HG02938 (cell line): ENCODE measurements at regions not wholly inside any gene's neighbourhood (a gene's known extent, or its start where the extent isn't known, plus 50 kb on each side); places are given as distances from the start of the nearest gene placed in this dataset.

ENCODE experiments used
- ATAC-seq: cut with Tn5 transposase; IDR thresholded peaks from one replicate; pipeline ENCODE4 v1.9.1; 2021; ENCODE audit warnings: mild to moderate bottlenecking, moderate library complexity; ENCODE audit not compliant: unreplicated experiment

DNA sequence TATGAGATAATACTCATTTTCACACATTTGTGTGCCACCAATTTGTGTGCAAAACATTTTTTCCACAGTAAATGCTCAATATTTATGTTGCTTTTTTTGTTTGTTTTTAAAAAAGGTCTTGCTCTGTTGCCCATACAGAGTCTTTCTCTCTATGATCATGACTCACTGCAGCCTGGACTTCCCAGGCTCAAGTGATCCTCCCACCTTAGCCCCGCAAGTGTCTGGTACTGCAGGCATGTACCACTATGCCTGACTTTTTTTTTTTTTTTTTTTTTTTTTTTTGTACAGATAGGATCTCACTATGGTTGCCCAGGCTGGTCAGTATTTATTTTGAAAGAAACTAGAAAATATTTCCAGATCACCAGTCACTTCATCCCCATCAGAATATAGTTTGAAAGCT lies 297.8 kb upstream of the GYPC start:
- no peak for ATAC-seq

DNA sequence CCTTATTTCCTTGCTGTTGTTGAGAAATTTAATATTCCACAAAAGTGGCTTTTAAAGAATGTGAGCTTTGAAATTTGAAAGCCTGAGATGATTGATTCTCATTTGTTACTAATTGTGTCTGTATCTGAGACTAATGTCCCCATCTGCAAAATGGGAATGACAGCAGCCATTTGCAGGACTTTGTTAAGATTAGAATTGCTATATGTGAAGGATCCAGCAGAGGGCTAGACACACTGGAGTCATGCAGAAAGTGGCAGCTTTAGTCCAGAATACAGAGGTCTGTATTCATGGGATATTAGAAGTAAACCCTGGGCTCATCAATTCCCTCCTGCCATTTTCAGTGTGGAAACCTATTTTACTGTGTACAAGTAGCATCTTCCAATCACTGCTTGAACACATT lies 296.5 kb upstream of the GYPC start:
- ATAC-seq, result peak; percentile 53

DNA sequence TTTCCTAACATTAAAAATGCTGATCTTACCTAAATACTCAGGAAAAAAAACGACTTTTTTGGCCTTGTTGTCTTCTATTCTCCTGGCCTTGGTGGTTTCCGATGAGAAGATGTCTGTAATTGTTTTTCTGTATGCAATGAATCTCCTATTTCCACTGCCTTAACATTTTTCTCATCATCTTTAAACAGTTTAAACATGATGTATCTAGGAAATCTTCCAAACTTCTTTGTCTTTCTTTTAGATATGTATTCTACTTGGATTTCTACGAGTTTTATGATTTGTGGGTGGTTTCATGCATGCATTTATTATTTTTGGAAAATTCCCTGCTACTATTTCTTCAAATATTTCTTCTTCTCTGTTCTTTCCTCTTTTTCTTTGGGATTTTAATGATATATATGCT lies 288.6 kb upstream of the GYPC start:
- no peak for ATAC-seq

DNA sequence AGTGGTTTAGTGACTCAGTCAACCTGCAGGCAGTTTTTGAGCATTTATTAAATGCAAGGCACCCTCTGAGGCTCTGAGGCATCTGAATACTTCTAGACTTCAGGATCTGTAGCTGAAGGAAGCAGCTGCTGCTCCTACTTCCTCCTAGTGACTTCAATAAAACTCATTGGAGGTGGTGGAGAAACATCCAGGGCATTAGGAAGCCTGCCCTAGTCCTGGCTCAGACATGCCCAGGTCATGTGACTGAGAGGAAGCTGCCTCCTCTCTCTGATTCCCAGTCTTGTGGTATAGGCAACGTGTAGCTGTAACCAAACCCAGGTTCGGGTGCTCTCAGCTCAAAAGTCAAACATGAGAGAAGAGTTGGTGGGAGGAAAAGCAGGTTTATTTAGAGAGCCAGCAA lies 287.2 kb upstream of the GYPC start:
- ATAC-seq, result no peak

DNA sequence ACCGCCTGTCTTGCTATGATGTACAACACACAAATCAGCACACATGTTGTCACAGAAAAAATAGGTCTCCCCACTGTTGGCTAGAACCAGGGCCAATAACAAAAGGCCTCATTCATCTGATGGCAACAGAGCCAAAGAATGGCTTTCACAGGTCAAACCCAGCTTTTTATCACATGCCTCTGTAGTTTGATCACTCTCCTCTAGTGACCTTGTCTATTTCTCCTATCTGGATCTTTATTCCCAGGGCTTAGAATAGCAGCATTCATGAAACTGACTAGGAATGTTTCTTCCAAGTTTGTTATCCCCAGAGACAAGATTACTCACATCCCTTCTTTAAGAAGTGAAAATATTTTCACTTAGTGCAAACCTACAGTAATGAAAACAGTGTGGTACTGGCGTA lies 285.8 kb upstream of the GYPC start:
- no peak for ATAC-seq

DNA sequence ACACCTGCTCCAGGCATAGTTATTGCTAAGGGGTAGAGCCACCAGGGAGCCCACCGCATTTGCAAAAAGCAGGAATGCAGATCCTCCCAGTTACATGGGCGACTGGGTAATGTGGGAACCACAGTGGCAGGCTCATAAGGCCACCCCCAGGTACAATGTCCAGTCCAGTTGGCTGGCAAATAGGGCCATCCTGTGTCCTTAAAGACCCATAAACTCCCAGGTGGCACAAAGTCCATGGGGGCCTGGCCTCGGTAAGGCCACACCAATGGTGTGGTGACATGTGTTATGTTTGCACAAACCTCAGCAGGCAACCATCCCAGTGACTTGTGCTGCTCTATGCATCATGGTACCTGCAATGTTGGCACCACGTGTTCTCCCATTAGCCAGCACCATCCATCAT lies 283.6 kb upstream of the GYPC start:
- no peak for ATAC-seq

DNA sequence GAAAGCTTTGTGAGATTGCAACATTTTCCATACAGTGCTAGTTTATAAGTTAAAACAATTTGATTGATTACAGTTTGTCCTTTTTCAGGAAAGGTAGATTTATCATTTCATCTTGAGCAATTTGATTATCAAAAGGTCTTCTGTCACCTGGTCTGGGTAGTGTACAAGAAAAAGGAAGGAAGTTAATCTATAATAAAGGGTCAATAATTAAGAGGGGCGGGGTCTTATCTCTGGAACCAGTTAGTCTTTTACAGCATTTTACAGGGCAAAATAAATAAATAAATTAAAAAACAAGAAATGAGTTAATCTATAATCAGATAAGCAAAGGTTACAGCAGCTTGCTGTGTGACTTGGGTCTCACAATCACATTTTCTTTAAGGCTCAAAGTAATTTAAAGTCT lies 277.8 kb upstream of the GYPC start:
- ATAC-seq, result no peak

DNA sequence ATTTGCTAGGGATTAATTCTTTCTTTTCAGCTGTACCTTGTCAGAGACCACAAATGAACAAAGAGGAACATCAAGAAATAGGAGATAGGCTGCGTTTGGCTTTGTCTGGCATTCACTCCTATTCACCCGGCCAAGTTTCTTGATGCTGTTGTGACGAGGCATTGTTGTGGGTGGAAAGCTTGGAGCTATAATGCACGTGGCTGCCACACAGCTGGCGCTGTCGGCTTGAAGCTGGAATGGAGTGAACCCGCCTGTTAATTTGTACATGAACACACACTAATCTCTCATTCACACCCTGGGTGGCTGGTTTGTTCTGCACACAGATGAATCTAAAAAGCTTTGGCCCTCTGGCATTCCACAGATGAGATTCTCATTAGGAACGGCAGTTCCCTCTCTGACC lies 274.9 kb upstream of the GYPC start:
- ATAC-seq, result no peak

DNA sequence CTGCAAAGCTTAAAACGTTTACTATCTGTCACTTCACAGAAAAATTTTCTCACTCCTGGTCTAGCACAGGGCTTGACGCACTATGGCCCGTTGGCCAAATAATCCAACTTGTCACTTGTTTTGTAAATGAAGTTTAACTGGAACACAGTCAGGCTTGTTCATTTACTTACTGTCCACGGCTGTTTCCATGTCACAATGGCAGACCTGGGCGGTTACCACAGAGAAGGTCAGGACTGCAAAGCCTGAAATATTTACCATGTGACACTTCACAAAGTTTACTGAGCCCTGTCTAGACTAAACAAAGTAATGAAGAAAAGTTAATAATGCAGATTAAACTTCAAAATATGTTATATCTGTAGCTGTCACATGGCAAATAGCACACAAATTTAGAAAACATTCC lies 273.0 kb upstream of the GYPC start:
- no peak for ATAC-seq

DNA sequence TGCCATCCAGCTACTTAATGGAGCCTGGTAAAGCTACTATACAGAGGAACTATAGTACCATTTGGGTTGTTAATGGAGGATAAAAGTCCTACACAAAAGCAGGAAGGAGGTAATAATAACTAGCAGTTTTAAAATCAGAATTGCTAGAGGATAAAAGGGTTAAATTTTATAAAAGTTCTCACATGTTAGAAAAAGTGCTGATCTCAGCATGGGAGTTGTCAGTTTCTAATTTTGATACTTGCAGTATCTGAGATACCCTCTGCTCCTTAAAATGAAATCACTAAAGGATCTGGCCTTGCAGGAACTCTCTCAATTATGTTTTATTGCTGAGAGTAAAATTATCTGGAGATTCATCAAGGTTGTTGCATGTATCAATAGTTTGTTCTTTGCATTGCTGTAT lies 272.2 kb upstream of the GYPC start:
- no peak for ATAC-seq

DNA sequence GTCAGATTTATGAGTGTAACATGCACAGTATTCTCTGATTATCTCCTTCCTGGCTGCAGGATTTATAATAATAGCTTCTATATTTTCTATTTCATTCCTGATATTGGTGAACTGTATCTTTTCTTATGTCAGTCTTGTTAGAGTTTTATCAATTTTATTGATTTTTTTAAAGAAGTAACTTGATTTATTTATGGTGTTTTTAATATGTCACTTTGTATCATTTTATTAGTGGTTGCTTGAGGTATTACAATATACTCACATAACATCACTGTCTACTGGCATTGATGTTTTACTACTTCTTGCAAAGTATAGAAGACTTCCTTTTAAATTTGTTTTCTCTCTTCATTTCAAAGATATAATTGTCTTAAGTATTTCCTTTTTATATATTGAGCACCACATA lies 270.5 kb upstream of the GYPC start:
- ATAC-seq, result no peak

DNA sequence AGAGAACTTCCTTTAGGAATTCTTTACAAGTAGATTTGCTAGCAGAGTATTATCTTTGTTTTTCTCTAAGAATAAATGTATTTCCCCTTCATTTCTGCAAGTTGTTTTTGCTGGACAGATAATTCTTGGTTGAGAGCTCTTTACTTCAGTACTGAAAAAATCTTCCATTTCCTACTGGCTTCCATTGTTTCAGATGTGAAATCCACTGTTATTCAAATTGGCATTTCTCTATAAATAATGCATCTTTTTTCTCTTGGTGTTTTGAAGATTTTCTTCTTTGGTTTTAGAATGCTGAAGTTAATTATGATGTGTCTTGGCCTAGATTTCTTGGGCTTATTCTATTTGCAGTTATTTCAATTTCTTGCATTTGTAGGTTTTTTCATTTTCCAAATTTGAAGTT lies 270.0 kb upstream of the GYPC start:
- ATAC-seq, result no peak

DNA sequence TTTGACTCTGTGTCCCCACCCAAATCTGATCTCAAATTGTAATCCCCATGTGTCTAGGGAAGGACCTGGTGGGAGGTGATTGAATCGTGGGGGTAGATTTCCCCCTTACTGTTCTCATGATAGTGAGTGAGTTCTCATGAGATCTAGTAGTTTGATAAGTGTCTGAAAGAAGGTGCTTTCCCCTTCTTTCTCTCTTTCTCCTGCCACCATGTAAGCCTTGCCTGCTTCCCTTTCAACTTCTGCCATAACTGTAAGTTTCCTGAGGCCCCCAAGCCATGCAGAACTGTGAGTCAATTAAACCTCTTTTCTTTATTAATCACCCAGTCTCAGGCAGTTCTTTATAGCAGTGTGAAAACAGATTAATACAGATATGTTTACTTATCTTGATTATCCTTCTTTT lies 266.5 kb upstream of the GYPC start:
- no peak for ATAC-seq

DNA sequence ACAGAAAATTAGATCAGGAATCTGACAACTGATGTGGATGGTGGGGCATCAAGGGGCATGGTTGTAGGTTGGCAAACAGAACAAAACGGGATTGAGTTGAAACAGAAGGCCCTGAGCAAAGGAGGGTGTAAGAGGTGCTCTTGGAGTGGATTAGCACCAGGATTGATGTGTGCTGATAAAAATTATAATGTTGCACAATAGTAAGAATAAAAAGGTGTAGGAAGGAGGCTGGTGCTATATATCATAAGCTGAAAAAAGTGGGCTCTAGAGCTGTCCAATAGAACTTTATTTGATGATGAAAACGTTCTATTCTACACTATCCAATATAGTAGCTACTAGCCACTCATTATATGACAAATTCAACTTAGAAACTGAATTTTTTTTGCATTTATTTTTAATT lies 263.1 kb upstream of the GYPC start:
- ATAC-seq, result no peak

DNA sequence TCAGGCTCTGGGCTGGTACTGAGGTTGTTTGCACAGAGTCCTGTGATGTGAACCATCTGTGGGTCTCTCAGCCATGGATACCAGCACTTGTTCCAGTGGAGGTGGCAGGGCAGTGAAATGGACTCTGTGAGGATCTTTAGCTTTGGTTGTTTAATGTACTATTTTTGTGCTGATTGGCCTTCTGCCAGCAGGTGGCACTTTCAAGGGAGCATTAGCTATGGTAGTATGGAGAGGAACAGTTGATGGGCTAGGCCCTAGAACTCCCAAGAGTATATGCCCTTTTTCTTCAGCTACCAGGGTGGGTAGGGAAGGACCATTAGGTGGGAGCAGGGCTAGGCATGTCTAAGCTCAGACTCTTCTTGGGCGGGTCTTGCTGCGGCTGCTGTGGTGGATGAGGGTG lies 257.0 kb upstream of the GYPC start:
- ATAC-seq, result no peak

DNA sequence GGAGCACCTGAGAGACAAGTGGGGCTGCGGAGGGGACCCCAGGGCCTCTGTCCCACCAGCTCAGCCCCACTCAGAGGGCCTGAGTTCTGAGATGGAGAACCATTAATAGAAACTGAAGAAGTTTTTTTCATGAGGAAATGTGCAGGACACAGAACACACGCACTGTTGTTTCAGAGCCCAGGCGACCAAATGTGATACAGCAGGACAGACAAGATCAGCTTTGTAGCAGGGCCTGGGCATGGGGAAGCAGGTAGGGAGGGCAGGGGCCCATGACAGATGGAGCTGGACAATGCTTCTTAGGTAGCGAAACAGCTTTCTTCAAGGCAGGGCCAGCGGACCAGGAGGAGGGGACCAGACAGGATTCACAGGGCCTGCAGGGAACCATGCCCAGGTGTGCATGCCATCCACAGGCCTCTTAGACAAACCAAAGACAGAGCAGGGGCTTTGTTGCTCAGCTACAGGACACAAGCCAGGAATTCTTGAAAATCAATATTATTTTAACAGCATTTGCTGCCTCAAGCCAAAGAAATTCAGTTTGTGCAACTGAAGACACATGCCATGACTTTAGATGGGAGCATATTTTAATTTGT lies 252.8 kb upstream of the GYPC start:
- no peak for ATAC-seq

DNA sequence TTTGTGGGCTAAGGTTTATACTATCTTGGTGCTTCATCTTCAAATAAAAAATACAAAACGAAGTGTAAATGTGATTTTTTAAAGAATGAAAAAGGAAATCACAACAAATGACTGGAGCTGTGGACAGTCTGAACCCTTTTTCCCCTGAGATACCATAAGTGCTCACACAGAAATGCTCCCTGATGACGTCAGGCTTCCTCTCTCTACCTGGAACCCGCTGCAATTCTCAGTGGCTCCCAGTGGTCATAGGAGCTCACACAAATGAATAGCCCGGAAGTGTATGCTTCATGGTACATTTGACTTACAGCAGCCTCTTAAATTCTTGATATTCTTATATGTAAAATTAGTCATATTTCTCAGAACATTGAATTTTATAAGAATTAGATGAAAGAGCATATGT lies 249.7 kb upstream of the GYPC start:
- no peak for ATAC-seq

DNA sequence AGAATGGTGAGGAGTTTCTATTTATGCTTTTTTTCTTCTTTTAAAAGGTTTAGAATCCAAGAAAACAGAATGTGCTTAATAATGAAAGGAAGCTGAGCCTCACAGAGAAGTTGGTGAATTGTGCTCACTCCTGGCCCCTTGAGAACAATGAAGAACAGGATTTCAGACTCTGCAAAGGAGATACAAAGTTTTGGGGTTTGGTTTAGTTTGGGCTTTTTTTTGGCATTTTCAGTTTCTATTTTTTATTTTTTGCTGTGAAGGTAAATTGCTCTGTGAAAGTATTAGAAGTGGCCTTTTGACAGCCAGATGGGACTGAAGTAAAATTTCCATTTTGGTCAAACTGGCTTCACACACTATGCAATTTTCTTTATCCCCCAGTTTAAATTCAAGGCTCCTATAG lies 247.3 kb upstream of the GYPC start:
- ATAC-seq, result no peak

DNA sequence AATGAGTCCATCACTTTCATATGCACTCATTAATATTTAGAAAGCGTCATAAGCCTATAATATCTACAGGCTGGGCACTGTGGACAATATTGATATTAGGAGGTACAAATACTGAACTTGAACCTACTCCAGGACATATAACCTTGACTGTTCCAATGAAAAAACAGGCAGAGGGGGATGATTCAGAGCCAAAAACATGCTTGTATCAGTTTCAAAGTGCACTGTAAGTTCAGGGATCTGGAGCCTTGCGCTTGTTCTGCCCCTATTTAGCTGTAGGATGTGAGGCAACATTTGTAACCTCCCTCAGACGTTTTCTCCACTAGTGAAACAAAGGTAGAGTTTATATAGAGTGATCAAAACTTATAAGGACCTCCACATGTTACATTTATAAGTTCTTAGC lies 246.1 kb upstream of the GYPC start:
- ATAC-seq, result no peak

DNA sequence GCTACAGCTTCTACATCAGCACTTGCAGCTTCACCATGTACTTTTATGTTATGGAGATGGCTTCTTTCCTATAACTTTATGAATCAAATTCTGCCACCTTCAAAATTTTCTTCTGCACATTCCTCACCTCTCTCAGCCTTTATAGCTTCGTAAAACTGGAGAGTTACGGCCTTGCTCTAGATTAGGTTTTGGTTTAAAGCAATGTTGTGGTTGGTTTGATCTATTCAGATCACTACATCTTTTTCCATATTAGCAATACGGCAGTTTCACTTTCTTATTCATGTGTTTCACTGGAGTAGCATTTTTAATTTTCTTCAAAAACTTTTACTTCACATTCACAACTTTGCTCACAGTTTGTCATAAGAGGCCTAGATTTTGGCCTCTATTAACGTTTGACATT lies 242.9 kb upstream of the GYPC start:
- ATAC-seq, result no peak

DNA sequence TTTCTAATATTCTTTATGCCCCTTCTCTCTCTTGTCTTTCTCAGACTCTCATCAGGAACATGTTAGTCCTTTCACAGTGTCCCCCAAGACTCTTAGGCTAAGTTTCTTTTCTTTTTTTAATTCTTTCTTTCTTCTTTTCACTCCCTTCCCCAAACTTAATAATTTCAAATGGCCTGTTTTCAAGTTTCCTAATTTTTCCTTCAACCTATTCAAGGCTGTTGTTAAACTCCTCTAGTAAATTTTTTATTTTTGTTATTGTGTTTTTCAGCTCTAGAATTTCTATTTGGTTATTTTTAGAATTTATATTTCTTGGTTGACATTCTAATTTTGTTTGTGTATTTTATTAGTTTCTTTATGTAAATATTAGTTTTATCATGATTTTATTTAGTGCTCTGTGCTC lies 236.6 kb upstream of the GYPC start:
- no peak for ATAC-seq

DNA sequence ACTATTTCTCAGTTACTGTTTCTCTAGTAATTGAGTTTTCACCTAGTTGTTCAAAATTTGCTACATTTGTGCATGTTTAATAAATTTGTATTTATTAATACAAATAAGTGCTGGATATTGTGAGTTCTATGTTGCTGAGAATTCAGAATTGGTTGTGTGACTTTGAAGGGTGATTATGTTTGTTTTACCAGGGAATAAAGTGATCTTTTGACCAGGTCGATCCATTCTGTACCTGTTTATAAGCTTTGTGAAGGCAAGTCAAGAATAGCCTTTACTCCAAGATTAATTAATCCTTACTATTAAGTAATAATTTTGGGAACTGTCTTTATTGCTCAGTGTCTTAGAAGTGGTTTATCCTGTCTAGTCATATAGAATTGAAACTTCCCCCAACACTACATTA lies 230.0 kb upstream of the GYPC start:
- no peak for ATAC-seq

DNA sequence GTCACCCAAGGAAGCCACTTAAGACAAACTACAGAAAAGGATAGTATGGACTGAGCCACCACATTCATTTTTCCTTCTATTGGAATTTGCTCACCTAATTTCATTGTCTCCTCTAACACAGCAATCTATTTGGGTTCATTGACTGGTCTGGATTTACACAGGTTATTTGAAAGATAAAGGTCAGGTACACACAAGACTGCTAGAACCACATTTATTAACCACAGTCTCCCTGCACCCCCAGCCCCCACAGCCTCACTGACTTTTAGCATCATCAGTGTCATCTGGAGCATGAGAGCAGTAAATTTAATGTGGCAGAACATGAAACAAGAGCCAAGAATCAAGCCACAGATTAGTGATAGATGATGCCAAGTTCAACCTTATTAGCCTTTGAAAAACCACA lies 226.9 kb upstream of the GYPC start:
- no peak for ATAC-seq

DNA sequence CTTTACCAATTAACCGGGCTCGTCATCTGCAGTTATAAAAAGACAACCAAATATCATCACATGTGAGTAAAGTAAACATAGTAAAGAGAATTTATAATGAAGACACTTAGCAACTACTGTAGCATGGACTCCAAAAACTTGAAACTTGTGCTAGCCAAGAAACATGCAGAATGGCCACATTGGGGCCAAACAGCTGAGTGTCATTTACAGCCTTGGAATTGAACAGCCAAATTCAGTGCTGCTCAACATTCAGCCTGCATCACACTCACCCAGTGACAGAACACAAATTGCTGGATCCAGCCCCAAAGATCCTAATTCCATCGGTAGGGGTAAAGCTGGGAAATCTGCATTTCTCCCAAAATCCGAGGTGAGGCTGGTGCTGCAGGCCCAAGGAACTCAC lies 224.8 kb upstream of the GYPC start:
- ATAC-seq, result no peak
